HL-60 (cell line): ENCODE measurements at regions not wholly inside any gene's neighbourhood (a gene's known extent, or its start where the extent isn't known, plus 50 kb on each side); places are given as distances from the start of the nearest gene placed in this dataset.

Experiments used
- DNase-seq, 2 experiments: peaks; one replicate each; pipeline ENCODE4 v3.0.0-alpha.2; 2010 to 2020; ENCODE audit warnings: low read depth in 1 of 2, low spot score in 1 of 2
- H3K27ac ChIP-seq: fragments of 250-450 bp; sonication (Bioruptor Pico); replicated peaks from 2 replicates; pipeline ENCODE4 v1.5.1; 2020; ENCODE audit warnings: mild to moderate bottlenecking, moderate library complexity
- H3K27me3 ChIP-seq: fragments of 250-450 bp; sonication (Bioruptor Pico); 2 replicates; pipeline ENCODE4 v1.5.1; 2021; ENCODE audit warnings: mild to moderate bottlenecking, moderate library complexity; ENCODE audit not compliant: insufficient read depth, poor library complexity, severe bottlenecking
- H3K4me3 ChIP-seq: replicated peaks from 2 replicates; pipeline ENCODE4 v1.5.1; 2011; ENCODE audit warnings: mild to moderate bottlenecking, control low read depth, low read length; ENCODE audit not compliant: insufficient read depth
- GABPA ChIP-seq: IDR thresholded peaks from 2 replicates; pipeline ENCODE4 v1.6.1; 2012; ENCODE audit warnings: low read depth
- POLR2AphosphoS5 ChIP-seq: IDR thresholded peaks from 2 replicates; pipeline ENCODE4 v1.6.1; 2012; ENCODE audit warnings: low read depth
- REST ChIP-seq: IDR thresholded peaks from 2 replicates; pipeline ENCODE4 v1.6.1; 2012; ENCODE audit warnings: low read depth; ENCODE audit not compliant: insufficient replicate concordance
- SPI1 ChIP-seq: IDR thresholded peaks from 2 replicates; pipeline ENCODE4 v1.6.1; 2012; ENCODE audit warnings: low read depth, mild to moderate bottlenecking, borderline replicate concordance
- TF ChIP-seq, protein P1 (sequence below): IDR thresholded peaks from one replicate; pipeline ENCODE4 v1.5.1; 2011; ENCODE audit warnings: low read length, control low read depth, inconsistent platforms; ENCODE audit not compliant: insufficient read depth

- H3K27me3 ChIP-seq: no peaks in the 10 kb centered on the region
- TF ChIP-seq GABPA: no peak
- TF ChIP-seq, protein P1, sequence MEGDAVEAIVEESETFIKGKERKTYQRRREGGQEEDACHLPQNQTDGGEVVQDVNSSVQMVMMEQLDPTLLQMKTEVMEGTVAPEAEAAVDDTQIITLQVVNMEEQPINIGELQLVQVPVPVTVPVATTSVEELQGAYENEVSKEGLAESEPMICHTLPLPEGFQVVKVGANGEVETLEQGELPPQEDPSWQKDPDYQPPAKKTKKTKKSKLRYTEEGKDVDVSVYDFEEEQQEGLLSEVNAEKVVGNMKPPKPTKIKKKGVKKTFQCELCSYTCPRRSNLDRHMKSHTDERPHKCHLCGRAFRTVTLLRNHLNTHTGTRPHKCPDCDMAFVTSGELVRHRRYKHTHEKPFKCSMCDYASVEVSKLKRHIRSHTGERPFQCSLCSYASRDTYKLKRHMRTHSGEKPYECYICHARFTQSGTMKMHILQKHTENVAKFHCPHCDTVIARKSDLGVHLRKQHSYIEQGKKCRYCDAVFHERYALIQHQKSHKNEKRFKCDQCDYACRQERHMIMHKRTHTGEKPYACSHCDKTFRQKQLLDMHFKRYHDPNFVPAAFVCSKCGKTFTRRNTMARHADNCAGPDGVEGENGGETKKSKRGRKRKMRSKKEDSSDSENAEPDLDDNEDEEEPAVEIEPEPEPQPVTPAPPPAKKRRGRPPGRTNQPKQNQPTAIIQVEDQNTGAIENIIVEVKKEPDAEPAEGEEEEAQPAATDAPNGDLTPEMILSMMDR: no peak
- no peak for TF ChIP-seq POLR2AphosphoS5
- DNase-seq: no peak
- no peak overlapping the region for H3K27ac ChIP-seq
- H3K4me3 ChIP-seq: no peak overlapping the region
These were observed 886.7 kb downstream of the SUCLG1 start for GRCh38 chr2:83572400-83572799.

GRCh38 chr2:83567551-83567950 lies 891.5 kb downstream of the SUCLG1 start:
- Histone ChIP-seq H3K4me3 (no peak overlapping the region), H3K27me3 (no peaks in the 10 kb centered on the region), H3K27ac (no peak overlapping the region)
- TF ChIP-seq POLR2AphosphoS5: no peak
- TF ChIP-seq SPI1: no peak
- TF ChIP-seq REST: no peak
- TF ChIP-seq, protein P1: no peak
- no peak for TF ChIP-seq GABPA
- no peak for DNase-seq

DNA sequence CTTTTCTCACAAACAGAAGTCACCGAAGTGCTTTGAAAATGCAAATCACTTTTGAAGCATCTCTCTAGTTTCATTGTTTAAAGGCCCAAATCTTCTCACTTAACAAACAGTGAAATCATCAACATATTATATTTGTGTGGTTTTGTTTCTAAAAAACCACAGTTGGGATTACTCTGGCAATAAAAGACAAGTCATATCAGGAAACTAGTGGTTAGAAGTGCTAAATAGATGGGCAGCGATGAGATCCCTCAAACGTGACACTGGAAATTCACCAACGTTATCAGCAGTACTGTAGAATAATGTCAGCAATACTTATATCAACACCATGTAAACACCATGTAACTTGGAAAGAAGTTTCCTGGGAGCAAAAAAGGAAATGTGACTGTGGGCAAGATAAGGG lies 893.5 kb downstream of the SUCLG1 start:
- no peak overlapping the region for H3K27ac ChIP-seq
- H3K4me3 ChIP-seq: no peak overlapping the region
- TF ChIP-seq, protein P1: no peak
- TF ChIP-seq POLR2AphosphoS5 (no peak), REST (no peak), SPI1 (no peak), GABPA (no peak)
- no peak for DNase-seq
- no peaks in the 10 kb centered on the region for H3K27me3 ChIP-seq

GRCh38 chr2:83565181-83565580 lies 893.9 kb downstream of the SUCLG1 start:
- TF ChIP-seq SPI1 (no peak), REST (no peak), GABPA (no peak), POLR2AphosphoS5 (no peak)
- TF ChIP-seq, protein P1: no peak
- no peak for DNase-seq
- Histone ChIP-seq H3K4me3 (no peak overlapping the region), H3K27me3 (no peaks in the 10 kb centered on the region), H3K27ac (no peak overlapping the region)
